ENCODE measurements at regions not wholly inside any gene's neighbourhood (a gene's known extent, or its start where the extent isn't known, plus 50 kb on each side); places are given as distances from the start of the nearest gene placed in this dataset.
A peak's percentile ranks its signal among the peaks of the same experiment; 100 is the strongest.

- TF ChIP-seq ZNF75D (CRISPR knock-in tag; IDR thresholded peaks at IDR 0.05; ENCODE audit: borderline replicate concordance) = no peak
- TF ChIP-seq ZNF766 (CRISPR knock-in tag; IDR thresholded peaks at IDR 0.05; ENCODE audit: borderline replicate concordance) = 0 out of 2 replicates have a peak, but pooled peaks have one; percentile 8
- no peak for TF ChIP-seq ZBED4 (CRISPR knock-in tag; IDR thresholded peaks at IDR 0.05; ENCODE audit: borderline replicate concordance)
- 0 out of 2 replicates have a peak, but pooled peaks have one; percentile 15 for TF ChIP-seq SPEN (CRISPR knock-in tag; IDR thresholded peaks at IDR 0.05; ENCODE audit: low read depth)
- TF ChIP-seq GLI4 (CRISPR knock-in tag; IDR thresholded peaks at IDR 0.05; ENCODE audit: borderline replicate concordance) = no peak
- peak; percentile 36; the same call in 1 of the 2 replicates for TF ChIP-seq TARDBP (CRISPR knock-in tag; IDR thresholded peaks at IDR 0.05)
- TF ChIP-seq, protein P1, sequence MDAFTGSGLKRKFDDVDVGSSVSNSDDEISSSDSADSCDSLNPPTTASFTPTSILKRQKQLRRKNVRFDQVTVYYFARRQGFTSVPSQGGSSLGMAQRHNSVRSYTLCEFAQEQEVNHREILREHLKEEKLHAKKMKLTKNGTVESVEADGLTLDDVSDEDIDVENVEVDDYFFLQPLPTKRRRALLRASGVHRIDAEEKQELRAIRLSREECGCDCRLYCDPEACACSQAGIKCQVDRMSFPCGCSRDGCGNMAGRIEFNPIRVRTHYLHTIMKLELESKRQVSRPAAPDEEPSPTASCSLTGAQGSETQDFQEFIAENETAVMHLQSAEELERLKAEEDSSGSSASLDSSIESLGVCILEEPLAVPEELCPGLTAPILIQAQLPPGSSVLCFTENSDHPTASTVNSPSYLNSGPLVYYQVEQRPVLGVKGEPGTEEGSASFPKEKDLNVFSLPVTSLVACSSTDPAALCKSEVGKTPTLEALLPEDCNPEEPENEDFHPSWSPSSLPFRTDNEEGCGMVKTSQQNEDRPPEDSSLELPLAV (CRISPR knock-in tag; conservative IDR thresholded peaks at IDR 0.05; ENCODE audit: low read depth) = no peak
- TF ChIP-seq HNRNPUL1 (IDR thresholded peaks at IDR 0.05; ENCODE audit: low read depth, low read length) = no peak
- peak; percentile 85 for TF ChIP-seq RARA (CRISPR knock-in tag; IDR thresholded peaks at IDR 0.05)
- no peak for TF ChIP-seq ZNF782 (CRISPR knock-in tag; IDR thresholded peaks at IDR 0.05; ENCODE audit: borderline replicate concordance)
- TF ChIP-seq HNF4A (CRISPR knock-in tag; IDR thresholded peaks at IDR 0.05) = peak; percentile 7; the same call in 1 of the 2 replicates
- TF ChIP-seq NCOA1 (CRISPR knock-in tag; IDR thresholded peaks at IDR 0.05) = no peak
- no peak for TF ChIP-seq PAX8 (CRISPR knock-in tag; IDR thresholded peaks at IDR 0.05; ENCODE audit: borderline replicate concordance)
- TF ChIP-seq ZNF263 (CRISPR knock-in tag; IDR thresholded peaks at IDR 0.05) = peak; percentile 41; the same call in 1 of the 2 replicates
- TF ChIP-seq HNRNPLL (IDR thresholded peaks at IDR 0.05; ENCODE audit: low read depth, low read length, poor library complexity, severe bottlenecking) = no peak
- TF ChIP-seq SMARCE1 (IDR thresholded peaks at IDR 0.05; ENCODE audit: borderline replicate concordance) = no peak
- peak; percentile 20; the same call in 1 of the 2 replicates for TF ChIP-seq TBX2 (CRISPR knock-in tag; IDR thresholded peaks at IDR 0.05; ENCODE audit: borderline replicate concordance)
- no peak for TF ChIP-seq PHB2 (IDR thresholded peaks at IDR 0.05; ENCODE audit: partially characterized antibody)
- 0 out of 2 replicates have a peak, but pooled peaks have one; percentile 0 for TF ChIP-seq ZNF232 (CRISPR knock-in tag; IDR thresholded peaks at IDR 0.05; ENCODE audit: borderline replicate concordance)
- TF ChIP-seq ZNF235 (CRISPR knock-in tag; IDR thresholded peaks at IDR 0.05; ENCODE audit: borderline replicate concordance) = 0 out of 2 replicates have a peak, but pooled peaks have one; percentile 53
- TF ChIP-seq, protein P2, sequence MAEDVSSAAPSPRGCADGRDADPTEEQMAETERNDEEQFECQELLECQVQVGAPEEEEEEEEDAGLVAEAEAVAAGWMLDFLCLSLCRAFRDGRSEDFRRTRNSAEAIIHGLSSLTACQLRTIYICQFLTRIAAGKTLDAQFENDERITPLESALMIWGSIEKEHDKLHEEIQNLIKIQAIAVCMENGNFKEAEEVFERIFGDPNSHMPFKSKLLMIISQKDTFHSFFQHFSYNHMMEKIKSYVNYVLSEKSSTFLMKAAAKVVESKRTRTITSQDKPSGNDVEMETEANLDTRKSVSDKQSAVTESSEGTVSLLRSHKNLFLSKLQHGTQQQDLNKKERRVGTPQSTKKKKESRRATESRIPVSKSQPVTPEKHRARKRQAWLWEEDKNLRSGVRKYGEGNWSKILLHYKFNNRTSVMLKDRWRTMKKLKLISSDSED (CRISPR knock-in tag; IDR thresholded peaks at IDR 0.05) = 0 out of 2 replicates have a peak, but pooled peaks have one; percentile 9
- no peak for TF ChIP-seq ZFP37 (CRISPR knock-in tag; IDR thresholded peaks at IDR 0.05; ENCODE audit: borderline replicate concordance)
- 0 out of 2 replicates have a peak, but pooled peaks have one; percentile 78 for TF ChIP-seq FLYWCH1 (CRISPR knock-in tag; IDR thresholded peaks at IDR 0.05)
- no peak for TF ChIP-seq NFE2L2 (IDR thresholded peaks at IDR 0.05; ENCODE audit: low read length)
Observed at GRCh38 chr16:85171759-85172454, 59.6 kb upstream of the CIBAR2 start (continued).
